GM12878 (cell line): ENCODE measurements at regions not wholly inside any gene's neighbourhood (a gene's known extent, or its start where the extent isn't known, plus 50 kb on each side); places are given as distances from the start of the nearest gene placed in this dataset.
A peak's percentile ranks its signal among the peaks of the same experiment; 100 is the strongest.

Source experiments
- ATAC-seq: fragments of 200-7000 bp; cut with Tn5 transposase; 3 replicates; pipeline ENCODE4 v1.9.1; 2020; ENCODE audit warnings: mild to moderate bottlenecking, moderate library complexity
- BruUV-seq: library from RNA; stranded (reverse); fragments of 400-500 nt; replicated peaks from 2 replicates; lab custom pipeline; 2021; lab: Mats Ljungman, UMichigan
- CTCF ChIA-PET: fragments of 300-600 bp; sonication (Branson Sonifier 250); formaldehyde crosslinking; extraction: SDS; loops from one replicate; lab custom pipeline; 2021; ENCODE audit warnings: inconsistent platforms; lab: Yijun Ruan, JAX
- POLR2A ChIA-PET: fragments of 350-600 bp; formaldehyde crosslinking; extraction: SDS; loops from one replicate; lab custom pipeline; 2021; ENCODE audit warnings: inconsistent platforms; lab: Charles Lee
- RAD21 ChIA-PET: fragments of 300-600 bp; sonication (Branson Sonifier 250); formaldehyde crosslinking; loops from one replicate; lab custom pipeline; 2023; ENCODE audit warnings: antibody characterized with exemption; ENCODE audit not compliant: unreplicated experiment; lab: Charles Lee
- SMC1A ChIA-PET: fragments of 300-600 bp; sonication (Branson Sonifier 250); formaldehyde crosslinking; loops from one replicate; lab custom pipeline; 2023; ENCODE audit not compliant: unreplicated experiment, uncharacterized antibody; lab: Charles Lee
- DNase-seq: peaks from one replicate; pipeline ENCODE4 v3.0.0-alpha.2; 2011; ENCODE audit warnings: low read depth, low spot score
- FAIRE-seq: peaks from 3 replicates; lab custom pipeline; 2011; peaks lifted over from hg19 to GRCh38; lab: Jason Lieb, UNC
- H2AFZ ChIP-seq: 2 replicates; pipeline ENCODE4 v1.6.0; 2011; ENCODE audit warnings: low read depth, low read length, control low read depth; ENCODE audit not compliant: control insufficient read depth
- H3K27ac ChIP-seq: 2 replicates; pipeline ENCODE4 v1.5.1; 2011; ENCODE audit warnings: control low read depth; ENCODE audit not compliant: control insufficient read depth, insufficient read depth
- H3K27me3 ChIP-seq, 2 experiments: replicated peaks in 1 of 2; 2 replicates each; pipeline versions ENCODE4 v1.6.0 to v1.6.1; 2011; ENCODE audit warnings: low read length in 1 of 2; ENCODE audit not compliant: control insufficient read depth in 2 of 2, insufficient read depth in 2 of 2
- H3K36me3 ChIP-seq, 2 experiments: 2 replicates each; pipeline ENCODE4 v1.5.1; 2011; ENCODE audit warnings: low read length in 1 of 2; ENCODE audit not compliant: control insufficient read depth in 2 of 2, insufficient read depth in 2 of 2
- H3K4me1 ChIP-seq: 2 replicates; pipeline ENCODE4 v1.6.1; 2011; ENCODE audit warnings: mild to moderate bottlenecking, low read length, moderate library complexity, mixed read lengths; ENCODE audit not compliant: control insufficient read depth, insufficient read depth
- H3K4me2 ChIP-seq: 2 replicates; pipeline ENCODE4 v1.6.0; 2011; ENCODE audit warnings: control low read depth; ENCODE audit not compliant: control insufficient read depth, insufficient read depth
- H3K4me3 ChIP-seq: fragments of 200-600 bp; sonication (generic); 2 replicates; pipeline ENCODE4 v1.5.1; 2016
- H3K79me2 ChIP-seq: 2 replicates; pipeline ENCODE4 v1.6.0; 2011; ENCODE audit warnings: low read length; ENCODE audit not compliant: control insufficient read depth, insufficient read depth
- H3K9ac ChIP-seq: 2 replicates; pipeline ENCODE4 v1.8.0; 2011; ENCODE audit warnings: low read length, control low read depth, mixed read lengths; ENCODE audit not compliant: control insufficient read depth, insufficient read depth
- H3K9me3 ChIP-seq: replicated peaks from 3 replicates; pipeline ENCODE4 v1.5.1; 2011; ENCODE audit warnings: mild to moderate bottlenecking, low read length; ENCODE audit not compliant: control insufficient read depth, insufficient read depth
- H4K20me1 ChIP-seq: 2 replicates; pipeline ENCODE4 v1.6.0; 2011; ENCODE audit not compliant: control insufficient read depth, insufficient read depth
- ATF7 ChIP-seq: fragments of 450-650 bp; IDR thresholded peaks from 2 replicates; pipeline ENCODE4 v1.6.1; 2016; ENCODE audit warnings: low read depth, mild to moderate bottlenecking
- NR2C2 ChIP-seq: IDR thresholded peaks from 2 replicates; pipeline ENCODE4 v1.6.1; 2011; ENCODE audit warnings: borderline replicate concordance, low read depth; ENCODE audit not compliant: control insufficient read depth, insufficient read length
- WGBS: methylation state at CpG from one replicate; pipeline ENCODE4 v1.1.6; 2016; ENCODE audit warnings: low lambda C conversion rate; ENCODE audit not compliant: insufficient replicate concordance, insufficient coverage; ENCODE audit errors: missing lambda C conversion rate; 5-methylcytosine and 5-hydroxymethylcytosine counted together
- in situ Hi-C: fragments of 300-500 bp; cut with MboI; formaldehyde crosslinking; loops from 9 replicates; pipeline ENCODE4 v1.14.3; 2018; ENCODE audit warnings: mixed read lengths
- intact Hi-C: fragments of 100-400 bp; cut with micrococcal nuclease; formaldehyde crosslinking; loops from one replicate; pipeline ENCODE4 v1.14.2; 2022; ENCODE audit not compliant: unreplicated experiment
- TF ChIP-seq, protein P1 (sequence below): fragments of 450-650 bp; IDR thresholded peaks from 2 replicates; pipeline ENCODE4 v1.6.1; 2017; ENCODE audit warnings: mild to moderate bottlenecking
- TF ChIP-seq, protein P2 (sequence below): fragments of 450-650 bp; IDR thresholded peaks from 2 replicates; pipeline ENCODE4 v1.6.1; 2017; ENCODE audit warnings: mild to moderate bottlenecking, moderate library complexity
- TF ChIP-seq, protein P3 (sequence below): IDR thresholded peaks from 2 replicates; pipeline ENCODE4 v1.6.1; 2011; ENCODE audit warnings: borderline replicate concordance, low read depth, mild to moderate bottlenecking, moderate library complexity, low read length; ENCODE audit not compliant: insufficient read depth, poor library complexity, severe bottlenecking

DNA sequence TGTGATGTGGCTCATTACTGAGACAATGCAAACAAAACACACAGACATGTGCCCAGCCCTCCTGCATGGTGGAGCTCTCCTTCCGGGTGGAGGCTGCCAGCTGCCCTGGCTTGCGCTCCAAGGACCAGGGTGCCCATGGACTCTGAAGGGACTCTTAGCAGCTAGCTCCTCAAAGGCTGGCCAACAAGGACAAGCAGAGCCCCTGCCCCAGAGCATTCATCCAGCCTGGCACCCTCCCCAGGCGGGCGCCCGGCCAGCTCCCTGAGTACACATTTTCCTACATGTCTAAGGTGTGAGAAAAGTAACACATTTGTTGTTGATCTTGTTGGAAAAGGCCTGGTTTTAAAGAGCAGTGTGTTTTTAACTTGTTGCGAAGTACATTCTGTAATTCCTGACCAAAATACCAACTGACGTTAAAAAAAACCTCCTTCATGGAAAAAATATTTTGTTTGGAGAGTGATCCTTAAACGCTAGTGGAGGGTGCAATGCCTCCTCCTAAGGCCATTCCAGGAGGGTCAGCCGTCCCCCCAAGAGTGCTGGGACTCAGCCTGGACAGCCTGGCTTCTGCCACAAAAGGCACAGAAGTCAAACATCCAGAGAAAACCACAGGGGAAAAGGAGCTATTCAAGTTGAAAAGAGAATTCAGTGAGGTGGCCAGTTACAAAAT lies 86.9 kb downstream of the KLF15 start (continued):
- TF ChIP-seq, protein P1, sequence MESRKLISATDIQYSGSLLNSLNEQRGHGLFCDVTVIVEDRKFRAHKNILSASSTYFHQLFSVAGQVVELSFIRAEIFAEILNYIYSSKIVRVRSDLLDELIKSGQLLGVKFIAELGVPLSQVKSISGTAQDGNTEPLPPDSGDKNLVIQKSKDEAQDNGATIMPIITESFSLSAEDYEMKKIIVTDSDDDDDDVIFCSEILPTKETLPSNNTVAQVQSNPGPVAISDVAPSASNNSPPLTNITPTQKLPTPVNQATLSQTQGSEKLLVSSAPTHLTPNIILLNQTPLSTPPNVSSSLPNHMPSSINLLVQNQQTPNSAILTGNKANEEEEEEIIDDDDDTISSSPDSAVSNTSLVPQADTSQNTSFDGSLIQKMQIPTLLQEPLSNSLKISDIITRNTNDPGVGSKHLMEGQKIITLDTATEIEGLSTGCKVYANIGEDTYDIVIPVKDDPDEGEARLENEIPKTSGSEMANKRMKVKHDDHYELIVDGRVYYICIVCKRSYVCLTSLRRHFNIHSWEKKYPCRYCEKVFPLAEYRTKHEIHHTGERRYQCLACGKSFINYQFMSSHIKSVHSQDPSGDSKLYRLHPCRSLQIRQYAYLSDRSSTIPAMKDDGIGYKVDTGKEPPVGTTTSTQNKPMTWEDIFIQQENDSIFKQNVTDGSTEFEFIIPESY: no peak
- no peak for TF ChIP-seq NR2C2

DNA sequence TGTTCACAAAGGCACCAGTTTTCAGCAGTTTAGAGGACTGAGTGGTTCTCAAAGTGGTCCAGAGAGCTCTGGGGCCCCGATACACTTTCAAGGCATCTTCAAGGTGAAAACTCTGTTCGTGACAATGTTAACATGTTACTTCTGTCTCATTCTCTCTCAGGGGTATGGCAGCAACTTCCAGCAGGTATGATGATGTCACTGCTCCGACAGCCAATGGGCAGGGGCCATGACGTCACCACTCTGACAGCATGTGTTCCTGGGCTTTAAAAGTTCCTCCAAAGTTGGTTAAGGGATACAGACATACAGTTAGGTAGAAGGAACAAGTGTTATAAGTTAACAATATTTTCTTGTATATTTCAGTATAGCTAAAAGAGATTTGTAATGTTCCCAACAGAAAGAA lies 87.9 kb downstream of the KLF15 start:
- in situ Hi-C loops: no loop called here
- no peaks in the 10 kb centered on the region for H3K9me3 ChIP-seq
- no peak for ATAC-seq
- peaks cover 0 to 1% of the 10 kb centered on the region in 2 experiments; a peak in 2 of 4 replicates for H3K27me3 ChIP-seq
- SMC1A ChIA-PET: no interaction called here
- H2AFZ ChIP-seq: no peak overlapping the region
- POLR2A ChIA-PET: no interaction called here
- no peaks in the 10 kb centered on the region for H3K4me1 ChIP-seq
- TF ChIP-seq ATF7: peak; percentile 62
- TF ChIP-seq, protein P2, sequence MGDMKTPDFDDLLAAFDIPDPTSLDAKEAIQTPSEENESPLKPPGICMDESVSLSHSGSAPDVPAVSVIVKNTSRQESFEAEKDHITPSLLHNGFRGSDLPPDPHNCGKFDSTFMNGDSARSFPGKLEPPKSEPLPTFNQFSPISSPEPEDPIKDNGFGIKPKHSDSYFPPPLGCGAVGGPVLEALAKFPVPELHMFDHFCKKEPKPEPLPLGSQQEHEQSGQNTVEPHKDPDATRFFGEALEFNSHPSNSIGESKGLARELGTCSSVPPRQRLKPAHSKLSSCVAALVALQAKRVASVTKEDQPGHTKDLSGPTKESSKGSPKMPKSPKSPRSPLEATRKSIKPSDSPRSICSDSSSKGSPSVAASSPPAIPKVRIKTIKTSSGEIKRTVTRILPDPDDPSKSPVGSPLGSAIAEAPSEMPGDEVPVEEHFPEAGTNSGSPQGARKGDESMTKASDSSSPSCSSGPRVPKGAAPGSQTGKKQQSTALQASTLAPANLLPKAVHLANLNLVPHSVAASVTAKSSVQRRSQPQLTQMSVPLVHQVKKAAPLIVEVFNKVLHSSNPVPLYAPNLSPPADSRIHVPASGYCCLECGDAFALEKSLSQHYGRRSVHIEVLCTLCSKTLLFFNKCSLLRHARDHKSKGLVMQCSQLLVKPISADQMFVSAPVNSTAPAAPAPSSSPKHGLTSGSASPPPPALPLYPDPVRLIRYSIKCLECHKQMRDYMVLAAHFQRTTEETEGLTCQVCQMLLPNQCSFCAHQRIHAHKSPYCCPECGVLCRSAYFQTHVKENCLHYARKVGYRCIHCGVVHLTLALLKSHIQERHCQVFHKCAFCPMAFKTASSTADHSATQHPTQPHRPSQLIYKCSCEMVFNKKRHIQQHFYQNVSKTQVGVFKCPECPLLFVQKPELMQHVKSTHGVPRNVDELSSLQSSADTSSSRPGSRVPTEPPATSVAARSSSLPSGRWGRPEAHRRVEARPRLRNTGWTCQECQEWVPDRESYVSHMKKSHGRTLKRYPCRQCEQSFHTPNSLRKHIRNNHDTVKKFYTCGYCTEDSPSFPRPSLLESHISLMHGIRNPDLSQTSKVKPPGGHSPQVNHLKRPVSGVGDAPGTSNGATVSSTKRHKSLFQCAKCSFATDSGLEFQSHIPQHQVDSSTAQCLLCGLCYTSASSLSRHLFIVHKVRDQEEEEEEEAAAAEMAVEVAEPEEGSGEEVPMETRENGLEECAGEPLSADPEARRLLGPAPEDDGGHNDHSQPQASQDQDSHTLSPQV: no peak
- TF ChIP-seq, protein P3, sequence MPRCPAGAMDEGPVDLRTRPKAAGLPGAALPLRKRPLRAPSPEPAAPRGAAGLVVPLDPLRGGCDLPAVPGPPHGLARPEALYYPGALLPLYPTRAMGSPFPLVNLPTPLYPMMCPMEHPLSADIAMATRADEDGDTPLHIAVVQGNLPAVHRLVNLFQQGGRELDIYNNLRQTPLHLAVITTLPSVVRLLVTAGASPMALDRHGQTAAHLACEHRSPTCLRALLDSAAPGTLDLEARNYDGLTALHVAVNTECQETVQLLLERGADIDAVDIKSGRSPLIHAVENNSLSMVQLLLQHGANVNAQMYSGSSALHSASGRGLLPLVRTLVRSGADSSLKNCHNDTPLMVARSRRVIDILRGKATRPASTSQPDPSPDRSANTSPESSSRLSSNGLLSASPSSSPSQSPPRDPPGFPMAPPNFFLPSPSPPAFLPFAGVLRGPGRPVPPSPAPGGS: no peak
- TF ChIP-seq, all 136 proteins: peak for 1
- Histone ChIP-seq H3K4me3 (no peak overlapping the region), H3K36me3 (no peaks in the 10 kb centered on the region), H3K27ac (no peak overlapping the region), H3K4me2 (no peak overlapping the region), H3K79me2 (no peaks in the 10 kb centered on the region), H4K20me1 (no peaks in the 10 kb centered on the region), H3K9ac (no peak overlapping the region)
- FAIRE-seq (no peak), DNase-seq (no peak)
- CTCF ChIA-PET: no interaction called here
- intact Hi-C loops: no loop called here
- 14% methylated on average over 4 of the region's 4 CpGs for WGBS
- RAD21 ChIA-PET: no interaction called here
- no TSS peak for BruUV-seq
